GM19463 (cell line): ENCODE measurements at regions not wholly inside any gene's neighbourhood (a gene's known extent, or its start where the extent isn't known, plus 50 kb on each side); places are given as distances from the start of the nearest gene placed in this dataset.
"Not testable (repeated sequence)": the region's sequence is repeated elsewhere in the genome, so short reads cannot be mapped to it uniquely, and the experiment has no call there.

ENCODE experiments used
- ATAC-seq: cut with Tn5 transposase; IDR thresholded peaks from one replicate; pipeline ENCODE4 v1.9.1; 2021; ENCODE audit warnings: mild to moderate bottlenecking, moderate library complexity; ENCODE audit not compliant: unreplicated experiment

DNA sequence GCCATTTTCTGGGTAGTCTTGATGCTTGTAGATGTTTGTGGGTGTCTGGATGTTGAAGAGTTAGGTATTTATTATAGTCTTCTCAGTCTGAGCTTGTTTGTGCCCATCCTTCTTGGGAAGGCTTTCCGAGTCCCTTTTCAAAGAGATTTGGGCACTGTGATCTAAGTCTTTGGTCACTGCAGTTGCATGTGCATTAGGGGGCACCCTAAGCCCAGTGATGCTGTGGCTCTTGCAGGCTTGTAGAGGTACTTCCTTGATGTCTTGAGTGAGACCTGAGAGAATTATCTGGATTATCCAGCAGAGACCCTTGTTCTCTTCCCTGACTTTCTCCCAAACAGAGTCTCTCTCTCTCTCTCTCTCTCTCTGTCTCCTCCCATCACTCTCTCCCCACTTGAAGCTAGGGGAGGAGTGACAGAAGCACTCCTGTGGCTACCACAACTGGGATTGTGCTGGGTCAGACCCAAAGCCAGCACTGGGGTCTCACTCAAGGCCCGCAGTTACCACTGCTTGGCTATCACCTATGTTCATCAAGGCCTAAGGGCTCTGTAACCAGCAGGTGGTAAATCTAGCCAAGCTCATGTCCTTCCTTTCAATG lies 68.5 kb downstream of the TMCO5A start:
- no peak for ATAC-seq

GRCh38 chr15:38004218-38004861 lies 69.9 kb downstream of the TMCO5A start:
- ATAC-seq = no peak

GRCh38 chr15:38005953-38006808 lies 71.7 kb downstream of the TMCO5A start:
- ATAC-seq = no peak

DNA sequence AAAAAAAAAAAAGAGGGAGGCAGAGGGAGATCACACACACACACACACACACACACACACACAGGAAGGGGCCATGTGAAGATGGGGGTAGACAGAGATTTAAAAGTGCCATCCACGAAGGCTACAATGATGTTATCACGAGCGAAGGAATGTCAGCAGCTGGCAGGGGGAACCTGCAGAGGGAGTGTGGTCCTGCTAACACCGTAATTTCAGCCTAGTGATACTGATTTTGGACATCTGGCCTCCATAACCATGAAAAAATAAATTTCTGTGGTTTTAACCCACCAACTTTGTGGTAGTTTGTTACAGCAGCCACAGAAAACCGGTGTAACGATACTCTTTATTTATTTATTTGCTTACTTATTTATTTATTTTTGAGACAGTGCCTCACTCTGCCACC lies 76.0 kb downstream of the TMCO5A start:
- ATAC-seq = no peak

- ATAC-seq = no peak
These were observed 78.5 kb downstream of the TMCO5A start for GRCh38 chr15:38012894-38013293.

DNA sequence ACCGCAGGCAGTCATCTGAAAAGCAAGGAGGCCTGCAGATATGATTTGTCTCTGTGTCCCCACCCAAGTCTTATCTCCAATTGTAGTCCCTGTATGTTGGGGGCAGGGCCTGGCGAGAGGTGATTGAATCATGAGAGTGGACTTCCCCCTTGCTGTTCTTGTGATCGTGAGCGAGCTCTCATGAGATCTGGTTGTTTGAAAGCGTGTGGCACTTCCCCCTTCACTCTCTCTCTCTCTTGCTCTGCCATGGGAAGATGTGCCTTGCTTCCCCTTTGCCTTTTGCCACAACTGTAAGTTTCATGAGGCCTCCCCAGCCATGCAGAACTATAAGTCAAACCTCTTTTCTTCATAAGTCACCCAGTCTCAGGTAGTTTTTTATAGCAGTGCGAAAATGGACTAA lies 83.3 kb downstream of the TMCO5A start:
- no peak for ATAC-seq

GRCh38 chr15:38019066-38019465 lies 84.6 kb downstream of the TMCO5A start:
- no peak for ATAC-seq

DNA sequence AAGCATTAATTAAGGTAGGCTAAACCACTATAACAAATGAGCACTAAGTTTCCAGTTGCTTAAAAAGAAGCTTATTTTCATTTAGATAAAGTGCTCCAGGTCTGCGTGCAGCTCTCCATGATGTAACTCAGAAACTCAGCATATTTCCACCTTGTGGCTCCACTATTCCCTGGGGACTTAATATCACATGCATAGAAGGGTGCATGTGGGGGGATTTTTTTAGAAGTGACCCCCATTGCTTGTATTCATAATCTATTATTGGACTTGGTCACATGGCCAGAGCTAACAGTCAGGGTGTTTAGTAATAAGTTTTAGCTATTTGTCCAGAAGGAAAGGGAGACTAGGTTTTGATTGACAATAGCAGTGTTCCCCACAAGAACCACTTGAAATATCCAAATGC lies 86.8 kb downstream of the TMCO5A start:
- peak; percentile 68 for ATAC-seq

DNA sequence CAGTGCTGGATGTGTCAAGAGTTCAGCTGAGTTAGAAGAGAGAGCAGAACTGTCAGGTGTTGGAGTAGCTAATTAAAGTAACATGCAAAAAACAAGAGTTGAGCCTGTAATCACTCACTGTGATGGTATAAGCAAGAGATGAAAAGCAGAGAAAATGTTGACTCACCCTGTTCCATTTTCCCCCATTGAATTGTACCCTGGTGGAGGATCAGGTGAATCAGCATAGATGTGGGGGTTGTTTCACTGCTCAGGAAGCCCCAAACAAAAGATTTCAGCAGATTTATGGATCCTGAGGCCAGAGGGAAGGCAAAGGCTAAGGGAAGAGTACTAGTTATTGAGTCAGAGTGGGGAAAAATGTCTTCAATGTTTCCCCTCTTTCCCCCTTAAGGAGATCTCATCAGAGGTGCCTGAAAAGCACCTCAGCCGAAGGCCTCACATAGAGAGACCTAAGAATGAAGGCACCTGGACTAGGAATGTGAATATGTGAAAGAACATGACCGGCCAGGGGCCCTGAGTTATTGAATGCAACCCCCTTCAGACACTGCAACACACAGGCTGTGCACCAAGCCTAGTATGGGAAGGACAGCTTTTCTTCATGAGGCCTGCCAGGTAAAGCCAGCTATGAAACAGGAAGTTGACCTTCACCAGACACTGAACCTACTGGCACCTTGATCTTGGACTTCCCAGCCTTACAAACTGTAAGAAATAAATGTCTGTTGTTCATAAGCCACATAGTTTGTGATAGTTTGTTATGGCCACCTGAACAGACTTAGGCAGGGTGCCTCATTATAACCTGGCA lies 90.1 kb downstream of the TMCO5A start:
- no peak for ATAC-seq

- ATAC-seq = not testable (repeated sequence)
These were observed 91.2 kb downstream of the TMCO5A start for GRCh38 chr15:38025656-38026055.

DNA sequence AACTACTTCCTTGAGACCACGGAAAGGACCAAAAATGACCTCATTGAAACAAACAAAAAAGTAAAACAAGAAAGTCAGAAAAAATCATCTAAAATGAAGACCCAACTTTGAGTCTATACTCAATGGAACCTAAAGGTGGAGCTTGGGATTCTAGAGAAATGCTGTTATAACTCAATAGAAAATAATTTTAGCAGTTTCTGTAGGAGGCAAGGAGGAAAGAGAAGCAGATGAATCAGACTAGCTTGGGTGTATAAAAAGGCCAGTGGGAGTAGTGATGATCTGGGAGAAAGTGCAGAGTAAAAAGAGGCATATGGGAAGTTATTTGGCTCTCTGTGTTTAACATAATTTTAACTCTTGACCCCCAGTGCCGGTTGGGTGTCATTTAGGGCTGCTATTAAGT lies 94.4 kb downstream of the TMCO5A start:
- ATAC-seq = no peak

DNA sequence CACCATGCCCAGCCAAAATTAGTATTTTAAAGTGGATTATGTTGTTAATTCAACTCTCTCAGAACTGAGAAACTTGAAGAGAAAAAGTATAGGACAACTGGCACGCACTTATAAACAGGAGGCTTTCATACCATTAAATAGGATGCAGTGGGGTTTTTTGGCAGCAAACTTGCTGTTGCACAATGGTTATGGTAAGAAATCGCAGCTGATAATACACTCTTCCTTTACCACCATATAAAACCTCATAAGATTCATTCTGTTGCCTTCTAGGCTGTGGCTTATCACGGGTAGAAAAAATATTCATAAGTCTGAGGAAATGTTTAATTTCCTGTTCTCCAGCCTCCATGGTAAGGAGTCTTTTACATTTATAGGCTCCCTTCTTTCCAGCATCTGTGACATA lies 95.3 kb downstream of the TMCO5A start:
- ATAC-seq = no peak

- peak; percentile 61 for ATAC-seq
These were observed 96.2 kb downstream of the TMCO5A start for GRCh38 chr15:38030609-38031008.

GRCh38 chr15:38035701-38036100 lies 101.3 kb downstream of the TMCO5A start:
- ATAC-seq = no peak

DNA sequence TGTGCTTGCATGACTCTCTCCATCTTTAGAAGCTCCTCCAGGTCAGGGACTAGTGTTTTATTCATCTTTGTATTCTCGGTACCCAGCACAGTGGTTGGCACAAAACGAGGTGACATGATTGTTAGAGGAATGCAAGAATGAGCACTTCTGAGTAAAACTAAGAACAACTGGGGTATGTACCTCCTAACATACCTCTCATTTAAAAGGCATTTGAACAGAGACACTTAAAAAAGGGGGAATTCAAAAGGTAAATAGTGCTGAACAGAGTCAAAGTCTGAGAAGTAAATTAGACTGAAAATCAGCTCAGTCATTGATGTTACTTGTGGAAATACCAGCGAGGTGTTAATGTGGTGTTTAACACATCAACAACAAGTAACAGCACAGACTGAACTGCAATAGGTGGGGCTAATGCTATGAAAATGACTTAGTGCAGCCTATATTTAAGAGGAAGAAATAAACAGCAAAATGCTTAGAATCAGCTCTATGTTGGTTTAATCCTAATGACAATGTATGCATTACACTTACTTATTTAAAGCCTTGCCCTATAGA lies 102.4 kb downstream of the TMCO5A start:
- no peak for ATAC-seq

GRCh38 chr15:38038659-38039442 lies 104.4 kb downstream of the TMCO5A start:
- ATAC-seq = no peak

GRCh38 chr15:38040615-38041014 lies 106.2 kb downstream of the TMCO5A start:
- no peak for ATAC-seq

- no peak for ATAC-seq
These were observed 107.1 kb downstream of the TMCO5A start for GRCh38 chr15:38041576-38041975.

DNA sequence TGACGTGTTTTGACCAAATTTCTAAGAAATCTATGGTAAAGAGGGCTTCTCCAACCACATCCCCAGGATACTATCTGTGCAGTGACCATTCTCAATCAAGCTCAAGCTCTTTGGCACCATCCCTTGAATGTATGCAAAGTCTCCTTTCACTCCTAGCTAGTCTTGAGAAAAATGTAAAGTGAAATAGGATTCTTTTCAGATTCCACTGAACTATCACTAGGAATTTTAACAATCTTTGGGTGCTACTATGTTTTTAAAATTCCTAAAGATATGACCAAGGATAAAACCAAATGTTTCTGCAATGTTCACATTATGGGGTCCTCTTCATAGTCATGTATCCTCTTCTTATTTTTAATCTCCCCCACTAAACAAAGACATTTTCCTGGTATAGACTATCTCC lies 107.8 kb downstream of the TMCO5A start:
- ATAC-seq = no peak
